Adrenal gland (tissue), 5 donors: ENCODE measurements at regions not wholly inside any gene's neighbourhood (a gene's known extent, or its start where the extent isn't known, plus 50 kb on each side); places are given as distances from the start of the nearest gene placed in this dataset.

Source experiments
- CTCF ChIP-seq, 6 experiments: fragments of 450-650 bp in 4 of 6; fragments of 200-600 bp in 2 of 6; sonication (generic) in 1 of 6; IDR thresholded peaks; 1 replicate in 5 of 6; 2 replicates in 1 of 6; pipeline versions ENCODE4 v1.5.1 to v1.8.0; 2016 to 2021; ENCODE audit warnings: antibody characterized with exemption in 6 of 6, mild to moderate bottlenecking in 2 of 6, moderate library complexity in 1 of 6
- POLR2A ChIP-seq, 2 donors: fragments of 450-650 bp; IDR thresholded peaks; one replicate each; pipeline ENCODE4 v1.6.1; 2017; ENCODE audit warnings: antibody characterized with exemption in 2 of 2, mild to moderate bottlenecking in 2 of 2, moderate library complexity in 1 of 2
- donor health status: DM: no; HTN: no; CAD: no.

GRCh38 chr12:124655698-124656516, 88.5 kb upstream of the NCOR2 start:
- no peak for TF ChIP-seq POLR2A (IDR thresholded peaks at IDR 0.05)
- TF ChIP-seq CTCF (IDR thresholded peaks at IDR 0.05), result no peak
